ENCODE measurements at regions not wholly inside any gene's neighbourhood (a gene's known extent, or its start where the extent isn't known, plus 50 kb on each side); places are given as distances from the start of the nearest gene placed in this dataset.
A peak's percentile ranks its signal among the peaks of the same experiment; 100 is the strongest.

- DNase-seq: no peak
- no peak for TF ChIP-seq CTCF (IDR thresholded peaks at IDR 0.05)
- no peak for TF ChIP-seq POLR2A (IDR thresholded peaks at IDR 0.05)
- intact Hi-C loops (cut with DNase I): no loop called here
- Histone ChIP-seq H3K4me3 (replicated peaks in 1 of 3) (no peak overlapping the region), H3K36me3 (no peaks in the 10 kb centered on the region), H3K9me3 (no peaks in the 10 kb centered on the region), H3K27me3 (no peaks in the 10 kb centered on the region), H3K27ac (no peak overlapping the region), H3K4me1 (no peaks in the 10 kb centered on the region)
- 91 to 98% methylated on average over 3 of the region's 3 CpGs for WGBS, 2 donors
These were observed 472.2 kb upstream of the DPPA4 start for GRCh38 chr3:109809513-109809912.

- TF ChIP-seq POLR2A (IDR thresholded peaks at IDR 0.05) (no peak), CTCF (IDR thresholded peaks at IDR 0.05) (no peak)
- no peaks in the 10 kb centered on the region for H3K9me3 ChIP-seq
These were observed 480.7 kb upstream of the DPPA4 start for GRCh38 chr3:109818081-109818480.

GRCh38 chr3:109819734-109820133 lies 482.4 kb upstream of the DPPA4 start:
- DNase-seq: peak; percentile 57 to 62
- Histone ChIP-seq H3K4me3 (replicated peaks in 1 of 3) (no peak overlapping the region), H3K27ac (no peak overlapping the region), H3K4me1 (peaks cover 0 to 9% of the 10 kb centered on the region in 2 donors), H3K27me3 (no peaks in the 10 kb centered on the region), H3K9me3 (no peaks in the 10 kb centered on the region), H3K36me3 (no peaks in the 10 kb centered on the region)
- 25 to 38% methylated on average over 6 of the region's 6 CpGs for WGBS, 2 donors
- TF ChIP-seq POLR2A (IDR thresholded peaks at IDR 0.05): no peak
- no peak for TF ChIP-seq CTCF (IDR thresholded peaks at IDR 0.05)
- intact Hi-C loops (cut with DNase I): no loop called here

More at GRCh38 chr3:109818081-109818480, 480.7 kb upstream of the DPPA4 start:
- H3K4me3 ChIP-seq (replicated peaks in 1 of 3): no peak overlapping the region
- WGBS, 2 donors: 45 to 46% methylated on average over 3 of the region's 3 CpGs
- no peaks in the 10 kb centered on the region for H3K36me3 ChIP-seq
- no peaks in the 10 kb centered on the region for H3K27me3 ChIP-seq
- intact Hi-C loops (cut with DNase I): no loop called here
- H3K4me1 ChIP-seq: peaks cover 0 to 9% of the 10 kb centered on the region in 2 donors
- no peak for DNase-seq
- no peak overlapping the region for H3K27ac ChIP-seq

- Histone ChIP-seq H3K4me3 (replicated peaks in 1 of 3) (no peak overlapping the region), H3K27me3 (no peaks in the 10 kb centered on the region), H3K27ac (no peak overlapping the region), H3K9me3 (no peaks in the 10 kb centered on the region), H3K4me1 (no peaks in the 10 kb centered on the region), H3K36me3 (no peaks in the 10 kb centered on the region)
- WGBS, 2 donors: 87 to 90% methylated on average over 7 of the region's 7 CpGs
- DNase-seq: no peak
- TF ChIP-seq CTCF (IDR thresholded peaks at IDR 0.05): no peak
- no peak for TF ChIP-seq POLR2A (IDR thresholded peaks at IDR 0.05)
- intact Hi-C loops (cut with DNase I): no loop called here
These were observed 488.8 kb upstream of the DPPA4 start for GRCh38 chr3:109825971-109826810.

- H3K36me3 ChIP-seq: no peaks in the 10 kb centered on the region
- no peaks in the 10 kb centered on the region for H3K4me1 ChIP-seq
- H3K27me3 ChIP-seq: no peaks in the 10 kb centered on the region
- H3K27ac ChIP-seq: no peak overlapping the region
- intact Hi-C loops (cut with DNase I): no loop called here
- 72 to 76% methylated on average over 9 of the region's 9 CpGs for WGBS, 2 donors
- H3K4me3 ChIP-seq (replicated peaks in 1 of 3): no peak overlapping the region
- no peak for TF ChIP-seq CTCF (IDR thresholded peaks at IDR 0.05)
- H3K9me3 ChIP-seq: no peaks in the 10 kb centered on the region
- no peak for DNase-seq
These were observed 494.1 kb upstream of the DPPA4 start for GRCh38 chr3:109831403-109831802.
